ENCODE measurements at regions not wholly inside any gene's neighbourhood (a gene's known extent, or its start where the extent isn't known, plus 50 kb on each side); places are given as distances from the start of the nearest gene placed in this dataset.
A peak's percentile ranks its signal among the peaks of the same experiment; 100 is the strongest.

- H3K36me3 ChIP-seq, result no peaks in the 10 kb centered on the region
- H3K27me3 ChIP-seq, result no peaks in the 10 kb centered on the region
- no peak overlapping the region for H3K27ac ChIP-seq
- H3K4me3 ChIP-seq, result no peak overlapping the region
- DNase-seq (ENCODE audit: low read depth in 1 of 2, low spot score in 1 of 2), result no peak
- H3K4me1 ChIP-seq (ENCODE audit: low read depth), result peaks cover 7% of the 10 kb centered on the region
- no peaks in the 10 kb centered on the region for H3K9me3 ChIP-seq (ENCODE audit: low read depth)
- TF ChIP-seq CTCF (IDR thresholded peaks at IDR 0.05; ENCODE audit: low read depth, low read length), result no peak
Measured at GRCh38 chr2:9772035-9772998, 71.0 kb upstream of the TAF1B start.

- no peaks in the 10 kb centered on the region for H3K27me3 ChIP-seq
Measured at GRCh38 chr2:9772999-9773902, 70.0 kb upstream of the TAF1B start.

GRCh38 chr2:9773903-9774239 is 69.4 kb upstream of the TAF1B start:
- peaks cover under 1% of the 10 kb centered on the region for H3K4me1 ChIP-seq (ENCODE audit: low read depth)
- no peak overlapping the region for H3K27ac ChIP-seq

More at GRCh38 chr2:9772999-9773902, 70.0 kb upstream of the TAF1B start:
- TF ChIP-seq CTCF (IDR thresholded peaks at IDR 0.05; ENCODE audit: low read depth, low read length), result no peak
- DNase-seq (ENCODE audit: low read depth in 1 of 2, low spot score in 1 of 2), result no peak
- Histone ChIP-seq H3K4me1 (ENCODE audit: low read depth) (peaks cover 5% of the 10 kb centered on the region), H3K27ac (no peak overlapping the region), H3K4me3 (no peak overlapping the region), H3K9me3 (ENCODE audit: low read depth) (no peaks in the 10 kb centered on the region), H3K36me3 (no peaks in the 10 kb centered on the region)

GRCh38 chr2:9774266-9774665 is 69.0 kb upstream of the TAF1B start:
- Histone ChIP-seq H3K27ac (no peak overlapping the region), H3K4me1 (ENCODE audit: low read depth) (no peaks in the 10 kb centered on the region)

More at GRCh38 chr2:9773903-9774239, 69.4 kb upstream of the TAF1B start:
- Histone ChIP-seq H3K4me3 (no peak overlapping the region), H3K9me3 (ENCODE audit: low read depth) (no peaks in the 10 kb centered on the region), H3K36me3 (no peaks in the 10 kb centered on the region), H3K27me3 (no peaks in the 10 kb centered on the region)
- no peak for DNase-seq (ENCODE audit: low read depth in 1 of 2, low spot score in 1 of 2)
- no peak for TF ChIP-seq CTCF (IDR thresholded peaks at IDR 0.05; ENCODE audit: low read depth, low read length)

More at GRCh38 chr2:9774266-9774665, 69.0 kb upstream of the TAF1B start:
- no peak overlapping the region for H3K4me3 ChIP-seq
- no peak for TF ChIP-seq CTCF (IDR thresholded peaks at IDR 0.05; ENCODE audit: low read depth, low read length)
- H3K9me3 ChIP-seq (ENCODE audit: low read depth), result no peaks in the 10 kb centered on the region
- DNase-seq (ENCODE audit: low read depth in 1 of 2, low spot score in 1 of 2), result peak in 1 of 2 donors; percentile 38
- H3K27me3 ChIP-seq, result no peaks in the 10 kb centered on the region
- no peaks in the 10 kb centered on the region for H3K36me3 ChIP-seq

All from cardiac muscle cell (in vitro differentiated cells and primary cell).